GM12878 (cell line): ENCODE measurements at regions not wholly inside any gene's neighbourhood (a gene's known extent, or its start where the extent isn't known, plus 50 kb on each side); places are given as distances from the start of the nearest gene placed in this dataset.

Experiments used
- CHD4 ChIP-seq: fragments of 200-600 bp; sonication (generic); IDR thresholded peaks from 2 replicates; pipeline ENCODE4 v1.6.1; 2016; ENCODE audit warnings: mild to moderate bottlenecking
- EZH2 ChIP-seq: IDR thresholded peaks from 2 replicates; pipeline ENCODE4 v1.6.1; 2012; ENCODE audit warnings: low read depth, mild to moderate bottlenecking, control low read depth, inconsistent platforms, low read length, borderline replicate concordance; ENCODE audit not compliant: control insufficient read depth
- NFYB ChIP-seq: IDR thresholded peaks from 2 replicates; pipeline ENCODE4 v1.6.1; 2011; ENCODE audit warnings: low read depth, mild to moderate bottlenecking, low read length, improper control_type of control experiment, moderate library complexity; ENCODE audit not compliant: insufficient read depth
- RAD21 ChIP-seq: IDR thresholded peaks from 2 replicates; pipeline ENCODE4 v1.6.1; 2011; ENCODE audit warnings: mild to moderate bottlenecking, low read depth, low read length, moderate library complexity; ENCODE audit not compliant: insufficient read depth
- TCF7 ChIP-seq: IDR thresholded peaks from 2 replicates; pipeline ENCODE4 v1.6.1; 2014; ENCODE audit warnings: antibody characterized with exemption, borderline replicate concordance
- WRNIP1 ChIP-seq: IDR thresholded peaks from 2 replicates; pipeline ENCODE4 v1.6.1; 2011; ENCODE audit warnings: low read depth, low read length, improper control_type of control experiment, borderline replicate concordance
- ZNF622 ChIP-seq: fragments of 450-650 bp; IDR thresholded peaks from 2 replicates; pipeline ENCODE4 v1.6.1; 2017; ENCODE audit warnings: mild to moderate bottlenecking, inconsistent platforms
- TF ChIP-seq, protein P1 (sequence below), 3 experiments: IDR thresholded peaks in 2 of 3; conservative IDR thresholded peaks in 1 of 3; 2 replicates each; pipeline ENCODE4 v1.5.1; 2011; ENCODE audit warnings: low read depth in 3 of 3, low read length in 3 of 3, mild to moderate bottlenecking in 3 of 3, control low read depth in 2 of 3, moderate library complexity in 2 of 3, inconsistent platforms in 1 of 3, mixed read lengths in 1 of 3; ENCODE audit not compliant: control insufficient read depth in 2 of 3, insufficient read depth in 1 of 3; ENCODE audit errors: extremely low read depth in 1 of 3

DNA sequence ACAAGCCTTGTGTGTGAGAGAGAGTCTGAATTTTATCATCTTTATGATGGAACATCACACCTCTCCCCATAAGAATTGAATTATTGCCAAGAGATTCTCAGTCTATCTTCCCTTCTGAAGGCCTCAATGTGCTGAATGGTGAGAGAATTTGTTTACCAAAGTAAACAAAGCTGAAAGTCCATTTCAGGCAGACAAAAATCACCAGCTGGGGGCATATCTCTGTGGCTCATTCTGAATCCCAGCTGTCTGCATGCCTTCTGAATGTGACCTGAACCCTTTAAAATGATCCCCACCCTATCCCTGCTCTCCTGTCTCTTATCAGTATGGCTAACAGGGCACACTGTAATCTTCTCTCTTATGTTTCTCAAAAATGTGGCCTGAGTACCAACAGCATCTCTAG lies 99.1 kb upstream of the CAMK1G start:
- TF ChIP-seq ZNF622, result no peak
- no peak for TF ChIP-seq WRNIP1
- no peak for TF ChIP-seq CHD4
- no peak for TF ChIP-seq NFYB
- TF ChIP-seq TCF7, result no peak
- TF ChIP-seq, protein P1, sequence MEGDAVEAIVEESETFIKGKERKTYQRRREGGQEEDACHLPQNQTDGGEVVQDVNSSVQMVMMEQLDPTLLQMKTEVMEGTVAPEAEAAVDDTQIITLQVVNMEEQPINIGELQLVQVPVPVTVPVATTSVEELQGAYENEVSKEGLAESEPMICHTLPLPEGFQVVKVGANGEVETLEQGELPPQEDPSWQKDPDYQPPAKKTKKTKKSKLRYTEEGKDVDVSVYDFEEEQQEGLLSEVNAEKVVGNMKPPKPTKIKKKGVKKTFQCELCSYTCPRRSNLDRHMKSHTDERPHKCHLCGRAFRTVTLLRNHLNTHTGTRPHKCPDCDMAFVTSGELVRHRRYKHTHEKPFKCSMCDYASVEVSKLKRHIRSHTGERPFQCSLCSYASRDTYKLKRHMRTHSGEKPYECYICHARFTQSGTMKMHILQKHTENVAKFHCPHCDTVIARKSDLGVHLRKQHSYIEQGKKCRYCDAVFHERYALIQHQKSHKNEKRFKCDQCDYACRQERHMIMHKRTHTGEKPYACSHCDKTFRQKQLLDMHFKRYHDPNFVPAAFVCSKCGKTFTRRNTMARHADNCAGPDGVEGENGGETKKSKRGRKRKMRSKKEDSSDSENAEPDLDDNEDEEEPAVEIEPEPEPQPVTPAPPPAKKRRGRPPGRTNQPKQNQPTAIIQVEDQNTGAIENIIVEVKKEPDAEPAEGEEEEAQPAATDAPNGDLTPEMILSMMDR (IDR thresholded peaks at IDR 0.05 in 2 of 3, conservative IDR thresholded peaks at IDR 0.05 in 1 of 3; ENCODE audit: control insufficient read depth in 2 of 3, extremely low read depth in 1 of 3, insufficient read depth in 1 of 3, low read depth in 3 of 3, low read length in 3 of 3), result no peak
- no peak for TF ChIP-seq EZH2
- TF ChIP-seq RAD21, result no peak
